Smooth muscle cell (in vitro differentiated cells): ENCODE measurements at regions not wholly inside any gene's neighbourhood (a gene's known extent, or its start where the extent isn't known, plus 50 kb on each side); places are given as distances from the start of the nearest gene placed in this dataset.

Source experiments
- DNase-seq: peaks from one replicate; lab custom pipeline; 2025; ENCODE audit not compliant: unreplicated experiment; lab: John Stamatoyannopoulos, UW
- H2AFZ ChIP-seq: fragments of 200-600 bp; sonication (generic); 2 replicates; pipeline ENCODE4 v1.6.0; 2016; ENCODE audit warnings: antibody characterized with exemption, low read depth, mild to moderate bottlenecking
- H3F3A ChIP-seq: fragments of 200-600 bp; sonication (generic); 2 replicates; pipeline ENCODE4 v1.6.0; 2017; ENCODE audit warnings: antibody characterized with exemption, low read depth
- H3K27ac ChIP-seq: fragments of 200-600 bp; sonication (generic); 2 replicates; pipeline ENCODE4 v1.5.1; 2016; ENCODE audit warnings: low read depth, mild to moderate bottlenecking
- H3K27me3 ChIP-seq: fragments of 200-600 bp; sonication (generic); 2 replicates; pipeline ENCODE4 v1.6.1; 2016; ENCODE audit warnings: low read depth, mild to moderate bottlenecking
- H3K36me3 ChIP-seq: fragments of 200-600 bp; sonication (generic); 2 replicates; pipeline ENCODE4 v1.5.1; 2016; ENCODE audit warnings: low read depth
- H3K4me1 ChIP-seq: fragments of 200-600 bp; sonication (generic); 2 replicates; pipeline ENCODE4 v1.5.1; 2016; ENCODE audit warnings: low read depth
- H3K4me2 ChIP-seq: fragments of 200-600 bp; sonication (generic); 2 replicates; pipeline ENCODE4 v1.6.0; 2016; ENCODE audit warnings: mild to moderate bottlenecking
- H3K4me3 ChIP-seq: fragments of 200-600 bp; sonication (generic); 2 replicates; pipeline ENCODE4 v1.5.1; 2016; ENCODE audit warnings: mild to moderate bottlenecking
- H3K79me2 ChIP-seq: fragments of 200-600 bp; sonication (generic); 2 replicates; pipeline ENCODE4 v1.6.0; 2016; ENCODE audit warnings: low read depth, mild to moderate bottlenecking
- H3K9ac ChIP-seq: fragments of 200-600 bp; sonication (generic); 2 replicates; pipeline ENCODE4 v1.6.0; 2016; ENCODE audit warnings: low read depth
- H3K9me3 ChIP-seq: fragments of 200-600 bp; sonication (generic); replicated peaks from 2 replicates; pipeline ENCODE4 v1.5.1; 2016; ENCODE audit warnings: low read depth
- H4K20me1 ChIP-seq: fragments of 200-600 bp; sonication (generic); 2 replicates; pipeline ENCODE4 v1.6.0; 2016; ENCODE audit warnings: low read depth
- CTCF ChIP-seq: fragments of 200-600 bp; sonication (generic); IDR thresholded peaks from 2 replicates; pipeline ENCODE4 v1.5.1; 2017; ENCODE audit warnings: borderline replicate concordance, mild to moderate bottlenecking, antibody characterized with exemption; ENCODE audit not compliant: insufficient read depth, poor library complexity, severe bottlenecking
- WGBS: methylation state at CpG from one replicate; pipeline ENCODE4 v1.1.7; 2016; ENCODE audit warnings: low lambda C conversion rate; 5-methylcytosine and 5-hydroxymethylcytosine counted together

GRCh38 chr2:41621095-41621494 is 426.7 kb upstream of the PKDCC start:
- Histone ChIP-seq H3K36me3 (no peaks in the 10 kb centered on the region), H4K20me1 (no peaks in the 10 kb centered on the region), H3K4me2 (no peak overlapping the region), H3K4me3 (no peak overlapping the region), H3K4me1 (no peaks in the 10 kb centered on the region), H3K9me3 (no peaks in the 10 kb centered on the region), H3K27ac (no peak overlapping the region), H3K9ac (no peak overlapping the region), H2AFZ (no peak overlapping the region), H3K79me2 (no peaks in the 10 kb centered on the region), H3K27me3 (no peaks in the 10 kb centered on the region), H3F3A (no peaks in the 10 kb centered on the region)
- TF ChIP-seq CTCF, result no peak
- WGBS, result 85% methylated on average over 3 of the region's 3 CpGs
- no peak for DNase-seq

GRCh38 chr2:41621563-41621962 is 426.3 kb upstream of the PKDCC start:
- Histone ChIP-seq H4K20me1 (no peaks in the 10 kb centered on the region), H3K79me2 (no peaks in the 10 kb centered on the region), H3K4me3 (no peak overlapping the region), H2AFZ (no peak overlapping the region), H3K9ac (no peak overlapping the region), H3K9me3 (no peaks in the 10 kb centered on the region), H3K27ac (no peak overlapping the region), H3K36me3 (no peaks in the 10 kb centered on the region), H3K4me2 (no peak overlapping the region), H3F3A (no peaks in the 10 kb centered on the region), H3K4me1 (no peaks in the 10 kb centered on the region), H3K27me3 (no peaks in the 10 kb centered on the region)
- no peak for DNase-seq
- WGBS, result 82% methylated on average over 3 of the region's 3 CpGs
- TF ChIP-seq CTCF, result no peak

DNA sequence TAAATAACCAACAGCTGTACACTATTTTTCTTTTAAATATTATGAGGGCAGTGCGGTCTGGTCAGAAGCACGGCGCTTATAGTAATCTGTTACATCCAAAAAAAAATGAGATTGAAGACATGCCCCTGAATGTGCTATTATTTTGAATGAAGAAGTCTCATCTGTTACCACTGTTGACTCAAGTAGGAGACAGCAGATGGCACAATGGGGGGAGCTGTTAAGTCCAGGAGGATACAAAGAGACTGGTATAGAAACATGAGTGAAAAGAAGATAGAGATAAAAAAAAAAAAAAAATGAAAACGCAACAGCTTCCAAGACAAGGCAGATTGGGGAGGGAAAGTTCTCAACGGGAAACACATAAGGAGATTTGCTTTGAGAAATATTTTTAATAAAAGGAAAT is 425.5 kb upstream of the PKDCC start:
- Histone ChIP-seq H3K4me2 (no peak overlapping the region), H3K9ac (no peak overlapping the region), H3K27me3 (no peaks in the 10 kb centered on the region), H3K9me3 (no peaks in the 10 kb centered on the region), H3K4me1 (no peaks in the 10 kb centered on the region), H3F3A (no peaks in the 10 kb centered on the region), H3K79me2 (no peaks in the 10 kb centered on the region), H3K4me3 (no peak overlapping the region), H2AFZ (no peak overlapping the region), H3K27ac (no peak overlapping the region), H4K20me1 (no peaks in the 10 kb centered on the region), H3K36me3 (no peaks in the 10 kb centered on the region)
- WGBS, result 82% methylated on average over 5 of the region's 5 CpGs
- TF ChIP-seq CTCF, result no peak
- DNase-seq, result no peak

GRCh38 chr2:41626936-41627335 is 420.9 kb upstream of the PKDCC start:
- 89% methylated on average over 2 of the region's 2 CpGs for WGBS
- Histone ChIP-seq H3K4me3 (no peak overlapping the region), H3K79me2 (no peaks in the 10 kb centered on the region), H3K4me2 (no peak overlapping the region), H3K9ac (no peak overlapping the region), H2AFZ (no peak overlapping the region), H3K36me3 (no peaks in the 10 kb centered on the region), H3K4me1 (no peaks in the 10 kb centered on the region), H3K27me3 (no peaks in the 10 kb centered on the region), H4K20me1 (no peaks in the 10 kb centered on the region), H3K27ac (no peak overlapping the region), H3F3A (no peaks in the 10 kb centered on the region), H3K9me3 (no peaks in the 10 kb centered on the region)
- DNase-seq, result no peak
- TF ChIP-seq CTCF, result no peak
